ENCODE measurements at regions not wholly inside any gene's neighbourhood (a gene's known extent, or its start where the extent isn't known, plus 50 kb on each side); places are given as distances from the start of the nearest gene placed in this dataset.

GRCh38 chr2:65491381-65491905 is 59.0 kb upstream of the SPRED2 start:
- TF ChIP-seq CTCF (conservative IDR thresholded peaks at IDR 0.05; ENCODE audit: low read length) (no peak), EZH2phosphoT487 (IDR thresholded peaks at IDR 0.05; ENCODE audit: borderline replicate concordance) (no peak)

Data from Loucy (cell line).